SK-N-SH (cell line): ENCODE measurements at regions not wholly inside any gene's neighbourhood (a gene's known extent, or its start where the extent isn't known, plus 50 kb on each side); places are given as distances from the start of the nearest gene placed in this dataset.

Experiments used
- CTCF ChIA-PET: fragments of 300-600, 350-600 bp; formaldehyde crosslinking; extraction: SDS; loops from one replicate; lab custom pipeline; 2021; lab: Yijun Ruan, JAX
- POLR2A ChIA-PET: fragments of 350-600 bp; sonication (Branson Sonifier 250); formaldehyde crosslinking; extraction: SDS; loops from one replicate; lab custom pipeline; 2020; ENCODE audit warnings: antibody characterized with exemption, inconsistent platforms; lab: Yijun Ruan, JAX
- DNase-seq: peaks from one replicate; pipeline ENCODE4 v3.0.0; 2012
- H2AFZ ChIP-seq: fragments of 200-600 bp; sonication (generic); 2 replicates; pipeline ENCODE4 v1.8.1; 2016; ENCODE audit warnings: antibody characterized with exemption, mild to moderate bottlenecking, low read depth
- H3F3A ChIP-seq: fragments of 200-600 bp; sonication (generic); replicated peaks from 2 replicates; pipeline ENCODE3; 2016; ENCODE audit warnings: antibody characterized with exemption, mild to moderate bottlenecking; ENCODE audit not compliant: insufficient read depth
- H3K27ac ChIP-seq, 2 experiments: fragments of 200-500 bp in 1 of 2; fragments of 200-600 bp in 1 of 2; sonication (Bioruptor generic) in 1 of 2; sonication (generic), shearing (Covaris generic) in 1 of 2; 2 replicates each; pipeline versions ENCODE4 v1.5.1 to v1.6.1; 2014 to 2016; ENCODE audit warnings: low read depth in 2 of 2, inconsistent platforms in 1 of 2, low read length in 1 of 2, mild to moderate bottlenecking in 1 of 2, mixed read lengths in 1 of 2
- H3K27me3 ChIP-seq: fragments of 200-600 bp; sonication (generic), shearing (Covaris generic); 2 replicates; pipeline ENCODE4 v1.6.1; 2016; ENCODE audit warnings: mixed run types; ENCODE audit not compliant: insufficient read depth
- H3K36me3 ChIP-seq, 2 experiments: fragments of 200-500 bp in 1 of 2; fragments of 200-600 bp in 1 of 2; sonication (Bioruptor generic) in 1 of 2; sonication (generic) in 1 of 2; replicated peaks in 1 of 2; 2 replicates each; pipeline versions ENCODE3 to v1.5.1; 2014 to 2016; ENCODE audit warnings: low read length in 1 of 2, mild to moderate bottlenecking in 1 of 2; ENCODE audit not compliant: insufficient read depth in 2 of 2, control insufficient read depth in 1 of 2
- H3K4me1 ChIP-seq, 2 experiments: fragments of 200-500 bp in 1 of 2; fragments of 200-600 bp in 1 of 2; sonication (Bioruptor generic) in 1 of 2; sonication (generic), shearing (Covaris generic) in 1 of 2; 2 replicates each; pipeline versions ENCODE4 v1.5.1 to v1.6.1; 2014 to 2016; ENCODE audit warnings: low read depth in 1 of 2, low read length in 1 of 2, mixed run types in 1 of 2; ENCODE audit not compliant: insufficient read depth in 2 of 2, control insufficient read depth in 1 of 2
- H3K4me2 ChIP-seq: fragments of 200-600 bp; sonication (generic), shearing (Covaris generic); 2 replicates; pipeline ENCODE4 v1.6.1; 2017; ENCODE audit warnings: mixed run types
- H3K4me3 ChIP-seq, 2 experiments: fragments of 200-500 bp in 1 of 2; fragments of 200-600 bp in 1 of 2; sonication (Bioruptor generic) in 1 of 2; sonication (generic), shearing (Covaris generic) in 1 of 2; 2 replicates each; pipeline versions ENCODE4 v1.5.1 to v1.8.1; 2014 to 2016; ENCODE audit warnings: low read depth in 2 of 2, inconsistent platforms in 1 of 2, low read length in 1 of 2, mild to moderate bottlenecking in 1 of 2, mixed read lengths in 1 of 2, moderate library complexity in 1 of 2
- H3K79me2 ChIP-seq: fragments of 200-600 bp; sonication (generic); 2 replicates; pipeline ENCODE4 v1.8.1; 2017; ENCODE audit warnings: mild to moderate bottlenecking; ENCODE audit not compliant: insufficient read depth
- H3K9ac ChIP-seq: fragments of 200-600 bp; sonication (generic); 2 replicates; pipeline ENCODE4 v1.6.1; 2017; ENCODE audit warnings: mixed run types
- H3K9me2 ChIP-seq: fragments of 200-600 bp; sonication (generic); 2 replicates; pipeline ENCODE4 v1.6.1; 2017; ENCODE audit warnings: mixed run types
- H3K9me3 ChIP-seq: fragments of 200-600 bp; sonication (generic); 2 replicates; pipeline ENCODE4 v1.6.1; 2017; ENCODE audit warnings: mixed run types, mild to moderate bottlenecking, moderate library complexity
- H4K20me1 ChIP-seq: fragments of 200-600 bp; sonication (generic); 2 replicates; pipeline ENCODE4 v1.6.1; 2017; ENCODE audit warnings: mild to moderate bottlenecking, mixed run types; ENCODE audit not compliant: insufficient read depth
- CHD2 ChIP-seq: fragments of 150-350 bp; IDR thresholded peaks from 2 replicates; pipeline ENCODE4 v1.6.1; 2018; ENCODE audit warnings: low read length; ENCODE audit not compliant: partially characterized antibody
- CTCF ChIP-seq: fragments of 200-600 bp; sonication (generic); IDR thresholded peaks from 2 replicates; pipeline ENCODE4 v1.6.1; 2017; ENCODE audit warnings: antibody characterized with exemption, mild to moderate bottlenecking, moderate library complexity
- EZH2phosphoT487 ChIP-seq: fragments of 200-600 bp; sonication (generic); IDR thresholded peaks from 2 replicates; pipeline ENCODE4 v1.6.1; 2017; ENCODE audit warnings: low read depth, mixed run types, mild to moderate bottlenecking, antibody characterized with exemption, moderate library complexity, borderline replicate concordance
- FOSL2 ChIP-seq: IDR thresholded peaks from 2 replicates; pipeline ENCODE4 v1.4.0; 2012; ENCODE audit warnings: low read depth, mild to moderate bottlenecking, moderate library complexity, borderline replicate concordance
- GABPA ChIP-seq: IDR thresholded peaks from 2 replicates; pipeline ENCODE4 v1.4.0; 2012; ENCODE audit warnings: low read depth, mild to moderate bottlenecking
- IRF3 ChIP-seq: fragments of 150-350 bp; IDR thresholded peaks from 2 replicates; pipeline ENCODE4 v1.6.1; 2016; ENCODE audit warnings: mild to moderate bottlenecking, low read depth, low read length
- MEF2A ChIP-seq: IDR thresholded peaks from 2 replicates; pipeline ENCODE4 v1.4.0; 2012; ENCODE audit warnings: low read depth, borderline replicate concordance
- MXI1 ChIP-seq: IDR thresholded peaks from 2 replicates; pipeline ENCODE4 v1.6.1; 2012; ENCODE audit warnings: mild to moderate bottlenecking, low read depth, low read length, improper control_type of control experiment
- NFIC ChIP-seq: IDR thresholded peaks from 2 replicates; pipeline ENCODE4 v1.4.0; 2012; ENCODE audit warnings: borderline replicate concordance
- NRF1 ChIP-seq: IDR thresholded peaks from 2 replicates; pipeline ENCODE4 v1.6.1; 2012; ENCODE audit warnings: low read depth, mild to moderate bottlenecking, low read length
- POLR2AphosphoS5 ChIP-seq: IDR thresholded peaks from 2 replicates; pipeline ENCODE4 v1.6.1; 2012; ENCODE audit warnings: low read depth, low read length
- RFX5 ChIP-seq: IDR thresholded peaks from 2 replicates; pipeline ENCODE4 v1.6.1; 2012; ENCODE audit warnings: mild to moderate bottlenecking, improper control_type of control experiment, low read length
- SMC3 ChIP-seq: IDR thresholded peaks from 2 replicates; pipeline ENCODE4 v1.6.1; 2012; ENCODE audit warnings: low read depth, low read length, improper control_type of control experiment
- TAF1 ChIP-seq: IDR thresholded peaks from 2 replicates; pipeline ENCODE4 v1.6.1; 2012; ENCODE audit warnings: low read depth, mild to moderate bottlenecking, low read length, moderate library complexity, borderline replicate concordance
- TCF12 ChIP-seq: IDR thresholded peaks from 2 replicates; pipeline ENCODE4 v1.4.0; 2012
- ZBTB33 ChIP-seq: IDR thresholded peaks from 2 replicates; pipeline ENCODE4 v1.4.0; 2012; ENCODE audit warnings: low read depth, borderline replicate concordance
- WGBS: methylation state at CpG from one replicate; pipeline ENCODE4 v1.1.6; 2017; ENCODE audit warnings: low lambda C conversion rate; 5-methylcytosine and 5-hydroxymethylcytosine counted together

GRCh38 chr5:152623951-152624350, 218.9 kb upstream of the NMUR2 start:
- Histone ChIP-seq H4K20me1 (no peaks in the 10 kb centered on the region), H3K4me1 (no peaks in the 10 kb centered on the region), H3K27me3 (no peaks in the 10 kb centered on the region), H3K36me3 (no peaks in the 10 kb centered on the region), H3K27ac (no peak overlapping the region), H3F3A (no peaks in the 10 kb centered on the region), H3K4me3 (no peak overlapping the region), H3K79me2 (no peaks in the 10 kb centered on the region), H3K4me2 (no peak overlapping the region), H3K9ac (no peak overlapping the region), H3K9me3 (no peaks in the 10 kb centered on the region), H3K9me2 (no peaks in the 10 kb centered on the region), H2AFZ (no peak overlapping the region)
- POLR2A ChIA-PET, result no interaction called here
- 0% methylated on average over 1 of the region's 1 CpG for WGBS
- CTCF ChIA-PET, result no interaction called here
- DNase-seq, result no peak
- no peak for TF ChIP-seq MEF2A
- no peak for TF ChIP-seq SMC3
- TF ChIP-seq POLR2AphosphoS5, result no peak
- TF ChIP-seq EZH2phosphoT487, result no peak
- no peak for TF ChIP-seq FOSL2
- TF ChIP-seq ZBTB33, result no peak
- TF ChIP-seq, all 33 proteins: peak for 0

- no peaks in the 10 kb centered on the region for H3K36me3 ChIP-seq
- TF ChIP-seq MEF2A (no peak), GABPA (no peak), MXI1 (no peak), NFIC (no peak), ZBTB33 (no peak), EZH2phosphoT487 (no peak), RFX5 (no peak), SMC3 (no peak), TCF12 (no peak), NRF1 (no peak), TAF1 (no peak), CTCF (no peak), IRF3 (no peak), CHD2 (no peak)
- TF ChIP-seq, all 33 proteins: peak for 0
- Histone ChIP-seq H3K4me1 (no peaks in the 10 kb centered on the region), H3K9me3 (no peaks in the 10 kb centered on the region), H2AFZ (no peak overlapping the region), H3K9ac (no peak overlapping the region), H3K4me3 (no peak overlapping the region), H3K9me2 (no peaks in the 10 kb centered on the region), H4K20me1 (no peaks in the 10 kb centered on the region), H3K4me2 (no peak overlapping the region), H3K79me2 (no peaks in the 10 kb centered on the region), H3K27me3 (no peaks in the 10 kb centered on the region), H3K27ac (no peak overlapping the region), H3F3A (no peaks in the 10 kb centered on the region)
- POLR2A ChIA-PET, result no interaction called here
- no peak for DNase-seq
- WGBS, result 18% methylated on average over 3 of the region's 3 CpGs
- CTCF ChIA-PET, result no interaction called here
These were observed 220.6 kb upstream of the NMUR2 start for GRCh38 chr5:152625696-152626095.
